Caki2 (cell line): ENCODE measurements at regions not wholly inside any gene's neighbourhood (a gene's known extent, or its start where the extent isn't known, plus 50 kb on each side); places are given as distances from the start of the nearest gene placed in this dataset.
"Not testable (repeated sequence)": the region's sequence is repeated elsewhere in the genome, so short reads cannot be mapped to it uniquely, and the experiment has no call there.

ENCODE experiments used
- DNase-seq: peaks from one replicate; pipeline ENCODE4 v3.0.0-alpha.2; 2015; ENCODE audit warnings: low read depth
- in situ Hi-C: cut with HindIII; loops from 2 replicates; pipeline ENCODE4 v1.10.0; 2016; ENCODE audit warnings: low sequenced_read_pairs, low pct_unique_long_range_greater_than_20kb, mixed read lengths

GRCh38 chrX:42290608-42291007 is 367.3 kb upstream of the CASK start:
- in situ Hi-C loops: no loop called here
- DNase-seq: peak; percentile 3

GRCh38 chrX:42289492-42290385 is 366.4 kb upstream of the CASK start:
- in situ Hi-C loops: no loop called here
- no peak for DNase-seq

GRCh38 chrX:42285681-42286080 is 362.3 kb upstream of the CASK start:
- in situ Hi-C loops, DNase-seq: not testable (repeated sequence)

GRCh38 chrX:42276982-42277690 is 353.8 kb upstream of the CASK start:
- DNase-seq: peak; percentile 4
- in situ Hi-C loops: no loop called here

- in situ Hi-C loops: no loop called here
- no peak for DNase-seq
These were observed 350.8 kb upstream of the CASK start for GRCh38 chrX:42274151-42274550.

- in situ Hi-C loops: no loop called here
- DNase-seq: no peak
These were observed 350.0 kb upstream of the CASK start for GRCh38 chrX:42273387-42273786.

- in situ Hi-C loops: no loop called here
- no peak for DNase-seq
These were observed 345.8 kb upstream of the CASK start for GRCh38 chrX:42269186-42269585.

GRCh38 chrX:42260854-42261253 is 337.5 kb upstream of the CASK start:
- in situ Hi-C loops: no loop called here
- DNase-seq: no peak

GRCh38 chrX:42248226-42248625 is 324.9 kb upstream of the CASK start:
- in situ Hi-C loops: no loop called here
- DNase-seq: no peak

- in situ Hi-C loops: no loop called here
- DNase-seq: no peak
These were observed 323.9 kb upstream of the CASK start for GRCh38 chrX:42247241-42247640.

GRCh38 chrX:42246814-42247213 is 323.5 kb upstream of the CASK start:
- in situ Hi-C loops: no loop called here
- no peak for DNase-seq

- in situ Hi-C loops: no loop called here
These were observed 318.6 kb upstream of the CASK start for GRCh38 chrX:42242004-42242403.

GRCh38 chrX:42241421-42241820 is 318.1 kb upstream of the CASK start:
- in situ Hi-C loops: no loop called here
- DNase-seq: no peak

More at GRCh38 chrX:42242004-42242403, 318.6 kb upstream of the CASK start:
- no peak for DNase-seq

- in situ Hi-C loops: no loop called here
- DNase-seq: no peak
These were observed 314.6 kb upstream of the CASK start for GRCh38 chrX:42237956-42238355.

- in situ Hi-C loops: no loop called here
These were observed 306.2 kb upstream of the CASK start for GRCh38 chrX:42229533-42229932.

GRCh38 chrX:42220666-42221065 is 297.3 kb upstream of the CASK start:
- DNase-seq: no peak
- in situ Hi-C loops: no loop called here

More at GRCh38 chrX:42229533-42229932, 306.2 kb upstream of the CASK start:
- no peak for DNase-seq

GRCh38 chrX:42220083-42220482 is 296.7 kb upstream of the CASK start:
- no peak for DNase-seq
- in situ Hi-C loops: no loop called here

GRCh38 chrX:42219231-42219630 is 295.9 kb upstream of the CASK start:
- in situ Hi-C loops: no loop called here
- no peak for DNase-seq

- DNase-seq: no peak
- in situ Hi-C loops: no loop called here
These were observed 272.2 kb upstream of the CASK start for GRCh38 chrX:42195506-42195905.
